GM23338 (cell line): ENCODE measurements at regions not wholly inside any gene's neighbourhood (a gene's known extent, or its start where the extent isn't known, plus 50 kb on each side); places are given as distances from the start of the nearest gene placed in this dataset.

ENCODE experiments used
- ATAC-seq: fragments of 200-7000 bp; cut with Tn5 transposase; 3 replicates; pipeline ENCODE4 v1.9.1; 2020
- DNase-seq: peaks from one replicate; pipeline ENCODE4 v3.0.0-alpha.2; 2015; ENCODE audit warnings: low spot score
- H2AFZ ChIP-seq: fragments of 200-600 bp; sonication (generic); 2 replicates; pipeline ENCODE4 v1.8.0; 2016; ENCODE audit warnings: antibody characterized with exemption, mild to moderate bottlenecking, moderate library complexity
- H3F3A ChIP-seq: fragments of 200-600 bp; sonication (generic); replicated peaks from 2 replicates; pipeline ENCODE4 v1.8.0; 2017; ENCODE audit warnings: antibody characterized with exemption, mixed run types, low read depth
- H3K27ac ChIP-seq: fragments of 200-600 bp; sonication (generic); 2 replicates; pipeline ENCODE4 v1.6.1; 2016; ENCODE audit warnings: low read depth
- H3K27me3 ChIP-seq: fragments of 200-600 bp; sonication (generic); 2 replicates; pipeline ENCODE4 v1.8.0; 2016; ENCODE audit warnings: mild to moderate bottlenecking, mixed run types, moderate library complexity; ENCODE audit not compliant: insufficient read depth
- H3K36me3 ChIP-seq: fragments of 200-600 bp; sonication (generic); 2 replicates; pipeline ENCODE4 v1.8.0; 2016; ENCODE audit warnings: mild to moderate bottlenecking; ENCODE audit not compliant: insufficient read depth
- H3K4me1 ChIP-seq: fragments of 200-600 bp; sonication (generic); 2 replicates; pipeline ENCODE4 v1.8.0; 2016; ENCODE audit warnings: mild to moderate bottlenecking, moderate library complexity; ENCODE audit not compliant: insufficient read depth
- H3K4me2 ChIP-seq: fragments of 200-600 bp; sonication (generic); 2 replicates; pipeline ENCODE4 v1.7.1; 2017; ENCODE audit warnings: mixed run types
- H3K4me3 ChIP-seq: fragments of 200-600 bp; sonication (generic); 2 replicates; pipeline ENCODE4 v1.6.1; 2016; ENCODE audit warnings: mixed run types
- H3K79me2 ChIP-seq: fragments of 200-600 bp; sonication (generic); replicated peaks from 2 replicates; pipeline ENCODE4 v1.8.0; 2017; ENCODE audit warnings: mild to moderate bottlenecking; ENCODE audit not compliant: insufficient read depth
- H3K9me2 ChIP-seq: fragments of 200-600 bp; sonication (generic); 2 replicates; pipeline ENCODE4 v1.8.0; 2017; ENCODE audit not compliant: insufficient read depth
- H4K20me1 ChIP-seq: fragments of 200-600 bp; sonication (generic); replicated peaks from 2 replicates; pipeline ENCODE4 v1.8.0; 2017; ENCODE audit warnings: mild to moderate bottlenecking; ENCODE audit not compliant: insufficient read depth
- H3K27ac Mint-ChIP-seq: 2 replicates; pipeline ENCODE4 v1.8.0; 2020; ENCODE audit warnings: inconsistent platforms, mild to moderate bottlenecking, moderate library complexity, mixed read lengths
- H3K27me3 Mint-ChIP-seq: 3 replicates; pipeline ENCODE4 v1.8.0; 2022; ENCODE audit warnings: low read depth, mild to moderate bottlenecking, moderate library complexity, mixed read lengths, inconsistent platforms; ENCODE audit not compliant: insufficient read depth, poor library complexity
- H3K36me3 Mint-ChIP-seq: 3 replicates; pipeline ENCODE4 v1.8.0; 2021; ENCODE audit warnings: low read depth, mild to moderate bottlenecking, inconsistent platforms, moderate library complexity, mixed read lengths
- H3K4me1 Mint-ChIP-seq: 3 replicates; pipeline ENCODE4 v1.8.0; 2020; ENCODE audit warnings: mild to moderate bottlenecking, inconsistent platforms, mixed read lengths
- H3K4me3 Mint-ChIP-seq: 3 replicates; pipeline ENCODE4 v1.8.0; 2021; ENCODE audit warnings: moderate library complexity, mild to moderate bottlenecking, inconsistent platforms, mixed read lengths
- H3K9me3 Mint-ChIP-seq: 3 replicates; pipeline ENCODE4 v1.8.0; 2020; ENCODE audit warnings: moderate library complexity, mild to moderate bottlenecking, inconsistent platforms, mixed read lengths
- CTCF ChIP-seq, 2 experiments: fragments of 200-600 bp in 1 of 2; sonication (generic) in 1 of 2; conservative IDR thresholded peaks; 2 replicates each; pipeline versions ENCODE4 v1.5.1 to v1.6.1; 2016 to 2017; ENCODE audit warnings: antibody characterized with exemption in 2 of 2, low read depth in 2 of 2, mild to moderate bottlenecking in 2 of 2, moderate library complexity in 1 of 2
- EZH2 ChIP-seq: fragments of 200-600 bp; sonication (generic); IDR thresholded peaks from one replicate; pipeline ENCODE4 v1.8.0; 2017; ENCODE audit warnings: antibody characterized with exemption, mild to moderate bottlenecking, low read depth; ENCODE audit not compliant: unreplicated experiment
- EZH2phosphoT487 ChIP-seq: fragments of 200-600 bp; sonication (generic); IDR thresholded peaks from one replicate; pipeline ENCODE4 v1.8.1; 2018; ENCODE audit warnings: antibody characterized with exemption; ENCODE audit not compliant: unreplicated experiment
- NANOG ChIP-seq: IDR thresholded peaks from 2 replicates; pipeline ENCODE4 v1.6.1; 2016; ENCODE audit warnings: antibody characterized with exemption, borderline replicate concordance
- REST ChIP-seq: IDR thresholded peaks from one replicate; pipeline ENCODE4 v1.6.1; 2018; ENCODE audit warnings: antibody characterized with exemption; ENCODE audit not compliant: unreplicated experiment
- STAT1 ChIP-seq: IDR thresholded peaks from one replicate; pipeline ENCODE4 v1.6.1; 2016; ENCODE audit warnings: antibody characterized with exemption; ENCODE audit not compliant: unreplicated experiment
- ZNF114 ChIP-seq: fragments of 250-450 bp; sonication (Bioruptor Pico); IDR thresholded peaks from 2 replicates; pipeline ENCODE4 v1.5.0; 2020; ENCODE audit warnings: mild to moderate bottlenecking, moderate library complexity
- ZNF331 ChIP-seq: fragments of 250-450 bp; sonication (Bioruptor Pico); IDR thresholded peaks from 2 replicates; pipeline ENCODE4 v1.5.0; 2020; ENCODE audit warnings: low read depth, mild to moderate bottlenecking, moderate library complexity
- ZNF462 ChIP-seq: fragments of 250-450 bp; sonication (Bioruptor Pico); IDR thresholded peaks from 2 replicates; pipeline ENCODE4 v1.5.0; 2020; ENCODE audit warnings: mild to moderate bottlenecking, moderate library complexity

- no peak for TF ChIP-seq ZNF462 (CRISPR knock-in tag)
- no peak for TF ChIP-seq ZNF331 (CRISPR knock-in tag)
- TF ChIP-seq EZH2phosphoT487, result no peak
- Mint-ChIP-seq H3K4me1 (no peaks in the 10 kb centered on the region), H3K4me3 (no peak overlapping the region), H3K27me3 (no peaks in the 10 kb centered on the region), H3K27ac (no peak overlapping the region), H3K36me3 (no peaks in the 10 kb centered on the region), H3K9me3 (no peaks in the 10 kb centered on the region)
- H3K4me1 ChIP-seq, result no peaks in the 10 kb centered on the region
- ATAC-seq, result no peak
- H3K27me3 ChIP-seq, result no peaks in the 10 kb centered on the region
- no peak overlapping the region for H3K27ac ChIP-seq
- H3K9me2 ChIP-seq, result 0 out of 2 replicates have a peak, but pooled peaks cover 4% of the 10 kb centered on the region
- H2AFZ ChIP-seq, result peak overlapping the region; percentile 39; the same call in 1 of the 2 replicates
- H3K36me3 ChIP-seq, result no peaks in the 10 kb centered on the region
- no peak for DNase-seq
- H4K20me1 ChIP-seq, result no peaks in the 10 kb centered on the region
- no peaks in the 10 kb centered on the region for H3F3A ChIP-seq
- H3K4me2 ChIP-seq, result no peak overlapping the region
- no peak overlapping the region for H3K4me3 ChIP-seq
- H3K79me2 ChIP-seq, result no peaks in the 10 kb centered on the region
Observed at GRCh38 chr9:104286799-104287198, 192.7 kb downstream of the SMC2 start.

GRCh38 chr9:104287253-104287878 is 193.3 kb downstream of the SMC2 start:
- H3K36me3 ChIP-seq, result no peaks in the 10 kb centered on the region
- no peak overlapping the region for H3K4me3 ChIP-seq
- H3K27me3 ChIP-seq, result no peaks in the 10 kb centered on the region
- H3K27ac ChIP-seq, result no peak overlapping the region
- H3K9me2 ChIP-seq, result 0 out of 2 replicates have a peak, but pooled peaks cover 4% of the 10 kb centered on the region
- H3K36me3 Mint-ChIP-seq, result no peaks in the 10 kb centered on the region
- H3K4me2 ChIP-seq, result no peak overlapping the region
- no peak overlapping the region for H3K4me3 Mint-ChIP-seq
- no peaks in the 10 kb centered on the region for H3K4me1 ChIP-seq
- no peaks in the 10 kb centered on the region for H4K20me1 ChIP-seq
- H3K27me3 Mint-ChIP-seq, result no peaks in the 10 kb centered on the region
- no peaks in the 10 kb centered on the region for H3F3A ChIP-seq
- H2AFZ ChIP-seq, result no peak overlapping the region
- H3K4me1 Mint-ChIP-seq, result no peaks in the 10 kb centered on the region
- no peak overlapping the region for H3K27ac Mint-ChIP-seq
- DNase-seq, result no peak
- no peaks in the 10 kb centered on the region for H3K9me3 Mint-ChIP-seq
- no peak for ATAC-seq
- H3K79me2 ChIP-seq, result no peaks in the 10 kb centered on the region
- no peak for TF ChIP-seq ZNF331 (CRISPR knock-in tag)
- TF ChIP-seq REST, result no peak
- TF ChIP-seq NANOG, result no peak
- no peak for TF ChIP-seq EZH2
- no peak for TF ChIP-seq STAT1
- no peak for TF ChIP-seq ZNF114 (CRISPR knock-in tag)
- no peak for TF ChIP-seq CTCF (conservative IDR thresholded peaks at IDR 0.05; ENCODE audit: low read depth in 2 of 2)
